ENCODE measurements at regions not wholly inside any gene's neighbourhood (a gene's known extent, or its start where the extent isn't known, plus 50 kb on each side); places are given as distances from the start of the nearest gene placed in this dataset.

DNA sequence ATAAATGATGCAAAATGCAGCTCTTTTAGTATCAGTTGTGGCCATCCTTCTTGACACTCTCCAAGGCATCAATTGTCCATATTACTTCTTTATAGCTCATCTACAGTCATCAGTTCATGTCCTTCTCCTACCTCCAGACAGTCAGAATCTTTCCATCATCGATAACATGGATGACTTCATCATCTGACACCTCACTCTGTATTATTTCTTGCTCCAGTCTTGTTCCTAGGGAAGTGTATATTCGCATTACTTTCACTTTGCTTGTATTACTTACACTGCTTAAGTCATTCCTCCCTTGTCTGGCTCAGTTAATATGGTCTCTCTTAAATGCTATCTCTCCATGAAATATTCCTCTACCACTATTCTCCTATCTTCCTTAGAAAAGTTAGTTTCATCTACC is 999.1 kb upstream of the SLC10A2 start:
- H3K14ac ChIP-seq (ENCODE audit: insufficient read length), result no peak overlapping the region
- H3K79me1 ChIP-seq (ENCODE audit: low read depth, low read length), result no peaks in the 10 kb centered on the region
- no peaks in the 10 kb centered on the region for H3K27me3 ChIP-seq (replicated peaks in 1 of 4; ENCODE audit: control insufficient read depth in 3 of 4, extremely low read depth in 1 of 4, insufficient read depth in 3 of 4, low read length in 3 of 4)
- no peak overlapping the region for H4K8ac ChIP-seq (ENCODE audit: extremely low read depth, insufficient read depth, low read length)
- H4K20me1 ChIP-seq (replicated peaks in 1 of 2; ENCODE audit: control insufficient read depth in 1 of 2, insufficient read depth in 2 of 2, low read length in 2 of 2), result no peaks in the 10 kb centered on the region
- H3K9ac ChIP-seq (replicated peaks in 1 of 4; ENCODE audit: extremely low read depth in 1 of 4, low read depth in 3 of 4, low read length in 3 of 4), result no peak overlapping the region
- no peaks in the 10 kb centered on the region for H3K4me1 ChIP-seq (replicated peaks in 1 of 4; ENCODE audit: control insufficient read depth in 3 of 4, insufficient read depth in 4 of 4, low read length in 3 of 4)
- no peak overlapping the region for H3K4me2 ChIP-seq (ENCODE audit: insufficient read depth in 1 of 2, low read depth in 2 of 2, low read length in 2 of 2)
- no peak overlapping the region for H2BK120ac ChIP-seq (replicated peaks; ENCODE audit: low read depth, low read length)
- no peak overlapping the region for H3K4ac ChIP-seq (replicated peaks; ENCODE audit: insufficient read length, low read depth, low read length)
- ChIA-PET CTCF (ENCODE audit: partially characterized antibody) (no interaction called here), POLR2A (ENCODE audit: partially characterized antibody) (no interaction called here)
- no peak for FAIRE-seq
- H3K56ac ChIP-seq (replicated peaks; ENCODE audit: insufficient read length, low read depth, low read length), result no peak overlapping the region
- no peak overlapping the region for H2BK5ac ChIP-seq (ENCODE audit: low read depth, low read length)
- no peaks in the 10 kb centered on the region for H3K36me3 ChIP-seq (ENCODE audit: control insufficient read depth in 2 of 4, insufficient read depth in 4 of 4, low read length in 3 of 4)
- DNase-seq (ENCODE audit: low read depth in 1 of 2, low spot score in 2 of 2), result no peak
- H3K18ac ChIP-seq (ENCODE audit: extremely low read depth, low read length), result no peak overlapping the region
- H3K79me2 ChIP-seq (ENCODE audit: control insufficient read depth in 1 of 2, insufficient read depth in 2 of 2, low read length in 2 of 2), result no peaks in the 10 kb centered on the region
- H2AK5ac ChIP-seq (ENCODE audit: low read depth, low read length), result no peak overlapping the region
- no peak overlapping the region for H4K91ac ChIP-seq (replicated peaks; ENCODE audit: insufficient read length, low read length)
- no peak overlapping the region for H2BK12ac ChIP-seq (ENCODE audit: low read depth, low read length)
- H2BK15ac ChIP-seq (ENCODE audit: low read length), result no peak overlapping the region
- no peaks in the 10 kb centered on the region; a peak in 1 of 4 replicates for H3K9me3 ChIP-seq (ENCODE audit: insufficient read depth in 2 of 2, low read depth in 1 of 2, low read length in 1 of 2)
- H3K23ac ChIP-seq (ENCODE audit: insufficient read length), result no peak overlapping the region
- 86% methylated on average over 2 of the region's 2 CpGs; no CpG with 5 or more reads in 1 of the 2 experiments for WGBS, 2 experiments (ENCODE audit: extremely low coverage in 1 of 2, insufficient coverage in 1 of 2, insufficient read length in 1 of 2, insufficient replicate concordance in 2 of 2, low coverage in 1 of 2, low lambda C conversion rate in 2 of 2, missing lambda C conversion rate in 1 of 2)
- no peak overlapping the region for H2BK20ac ChIP-seq (ENCODE audit: low read length)
- H3K4me3 ChIP-seq (ENCODE audit: extremely low read depth in 1 of 4, insufficient read depth in 2 of 4, low read depth in 3 of 4, low read length in 4 of 4), result no peak overlapping the region
- H3K27ac ChIP-seq (ENCODE audit: low read depth, low read length), result no peak overlapping the region
- H4K5ac ChIP-seq (ENCODE audit: insufficient read length, low read depth, low read length), result no peak overlapping the region
- no peak overlapping the region for H2AFZ ChIP-seq (ENCODE audit: low read length)
- H3K23me2 ChIP-seq (ENCODE audit: low read depth, low read length), result peaks cover 3% of the 10 kb centered on the region; the same call in 1 of the 2 replicates
- TF ChIP-seq HDAC2 (IDR thresholded peaks at IDR 0.05; ENCODE audit: borderline replicate concordance in 1 of 2, low read depth in 2 of 2, low read length in 2 of 2) (no peak), SIX5 (IDR thresholded peaks at IDR 0.05; ENCODE audit: low read depth, low read length) (no peak), RNF2 (IDR thresholded peaks at IDR 0.05; ENCODE audit: borderline replicate concordance, low read depth, low read length, missing control alignments, poor library complexity, severe bottlenecking) (no peak), CTBP2 (IDR thresholded peaks at IDR 0.05; ENCODE audit: borderline replicate concordance, insufficient read depth, insufficient read length, low read length) (no peak), BACH1 (IDR thresholded peaks at IDR 0.05; ENCODE audit: low read length) (no peak), ASH2L (IDR thresholded peaks at IDR 0.05; ENCODE audit: low read length) (no peak), CBX8 (IDR thresholded peaks at IDR 0.05; ENCODE audit: borderline replicate concordance, low read depth, low read length) (no peak), POU5F1 (IDR thresholded peaks at IDR 0.05; ENCODE audit: low read depth, low read length) (no peak), BRCA1 (IDR thresholded peaks at IDR 0.05; ENCODE audit: low read depth, low read length) (no peak)
- TF ChIP-seq, protein P1, sequence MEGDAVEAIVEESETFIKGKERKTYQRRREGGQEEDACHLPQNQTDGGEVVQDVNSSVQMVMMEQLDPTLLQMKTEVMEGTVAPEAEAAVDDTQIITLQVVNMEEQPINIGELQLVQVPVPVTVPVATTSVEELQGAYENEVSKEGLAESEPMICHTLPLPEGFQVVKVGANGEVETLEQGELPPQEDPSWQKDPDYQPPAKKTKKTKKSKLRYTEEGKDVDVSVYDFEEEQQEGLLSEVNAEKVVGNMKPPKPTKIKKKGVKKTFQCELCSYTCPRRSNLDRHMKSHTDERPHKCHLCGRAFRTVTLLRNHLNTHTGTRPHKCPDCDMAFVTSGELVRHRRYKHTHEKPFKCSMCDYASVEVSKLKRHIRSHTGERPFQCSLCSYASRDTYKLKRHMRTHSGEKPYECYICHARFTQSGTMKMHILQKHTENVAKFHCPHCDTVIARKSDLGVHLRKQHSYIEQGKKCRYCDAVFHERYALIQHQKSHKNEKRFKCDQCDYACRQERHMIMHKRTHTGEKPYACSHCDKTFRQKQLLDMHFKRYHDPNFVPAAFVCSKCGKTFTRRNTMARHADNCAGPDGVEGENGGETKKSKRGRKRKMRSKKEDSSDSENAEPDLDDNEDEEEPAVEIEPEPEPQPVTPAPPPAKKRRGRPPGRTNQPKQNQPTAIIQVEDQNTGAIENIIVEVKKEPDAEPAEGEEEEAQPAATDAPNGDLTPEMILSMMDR (IDR thresholded peaks at IDR 0.05; ENCODE audit: control extremely low read depth in 1 of 3, insufficient read depth in 1 of 3, low read depth in 1 of 3, low read length in 3 of 3), result no peak
- TF ChIP-seq, protein P2, sequence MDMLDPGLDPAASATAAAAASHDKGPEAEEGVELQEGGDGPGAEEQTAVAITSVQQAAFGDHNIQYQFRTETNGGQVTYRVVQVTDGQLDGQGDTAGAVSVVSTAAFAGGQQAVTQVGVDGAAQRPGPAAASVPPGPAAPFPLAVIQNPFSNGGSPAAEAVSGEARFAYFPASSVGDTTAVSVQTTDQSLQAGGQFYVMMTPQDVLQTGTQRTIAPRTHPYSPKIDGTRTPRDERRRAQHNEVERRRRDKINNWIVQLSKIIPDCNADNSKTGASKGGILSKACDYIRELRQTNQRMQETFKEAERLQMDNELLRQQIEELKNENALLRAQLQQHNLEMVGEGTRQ (IDR thresholded peaks at IDR 0.05; ENCODE audit: low read length), result no peak
